Muscle layer of duodenum (tissue), 2 donors: ENCODE measurements at regions not wholly inside any gene's neighbourhood (a gene's known extent, or its start where the extent isn't known, plus 50 kb on each side); places are given as distances from the start of the nearest gene placed in this dataset.

Experiments
- H3K27ac ChIP-seq: one replicate; pipeline ENCODE4 v1.7.0; 2013; ENCODE audit warnings: mild to moderate bottlenecking, low read length
- H3K27me3 ChIP-seq: one replicate; pipeline ENCODE4 v1.7.0; 2013; ENCODE audit warnings: low read depth, mild to moderate bottlenecking, control low read depth, low read length
- H3K36me3 ChIP-seq, 2 donors: one replicate each; pipeline ENCODE4 v1.7.0; 2013; ENCODE audit warnings: low read length in 2 of 2, control low read depth in 1 of 2, mild to moderate bottlenecking in 1 of 2; ENCODE audit not compliant: insufficient read depth in 2 of 2, control insufficient read depth in 1 of 2
- H3K4me1 ChIP-seq, 2 donors: one replicate each; pipeline ENCODE4 v1.7.0; 2013; ENCODE audit warnings: low read length in 2 of 2, mild to moderate bottlenecking in 2 of 2, control low read depth in 1 of 2, moderate library complexity in 1 of 2; ENCODE audit not compliant: insufficient read depth in 2 of 2, control insufficient read depth in 1 of 2
- H3K4me3 ChIP-seq, 2 donors: one replicate each; pipeline ENCODE4 v1.7.0; 2013; ENCODE audit warnings: low read length in 2 of 2, low read depth in 1 of 2, mild to moderate bottlenecking in 1 of 2
- H3K9me3 ChIP-seq, 2 donors: one replicate each; pipeline ENCODE4 v1.7.0; 2013; ENCODE audit warnings: low read length in 2 of 2, control low read depth in 1 of 2, mild to moderate bottlenecking in 1 of 2; ENCODE audit not compliant: control insufficient read depth in 1 of 2
- donor health status: healthy.

- Histone ChIP-seq H3K27me3 (no peaks in the 10 kb centered on the region), H3K4me1 (no peaks in the 10 kb centered on the region), H3K27ac (no peak overlapping the region), H3K36me3 (no peaks in the 10 kb centered on the region), H3K9me3 (no peaks in the 10 kb centered on the region), H3K4me3 (no peak overlapping the region)
These were observed 227.7 kb downstream of the BCOR start for GRCh38 chrX:39869846-39870601.

- no peaks in the 10 kb centered on the region for H3K4me1 ChIP-seq
- no peaks in the 10 kb centered on the region for H3K36me3 ChIP-seq
- H3K27ac ChIP-seq, result no peak overlapping the region
- no peaks in the 10 kb centered on the region for H3K27me3 ChIP-seq
- no peak overlapping the region for H3K4me3 ChIP-seq
- no peaks in the 10 kb centered on the region for H3K9me3 ChIP-seq
These were observed 226.1 kb downstream of the BCOR start for GRCh38 chrX:39871648-39872047.

GRCh38 chrX:39873117-39873516, 224.6 kb downstream of the BCOR start:
- Histone ChIP-seq H3K4me3 (no peak overlapping the region), H3K4me1 (no peaks in the 10 kb centered on the region), H3K27me3 (no peaks in the 10 kb centered on the region), H3K36me3 (no peaks in the 10 kb centered on the region), H3K27ac (no peak overlapping the region), H3K9me3 (no peaks in the 10 kb centered on the region)

- no peaks in the 10 kb centered on the region for H3K27me3 ChIP-seq
- no peaks in the 10 kb centered on the region for H3K36me3 ChIP-seq
- no peak overlapping the region for H3K27ac ChIP-seq
- no peak overlapping the region for H3K4me3 ChIP-seq
- H3K4me1 ChIP-seq, result no peaks in the 10 kb centered on the region
- H3K9me3 ChIP-seq, result no peaks in the 10 kb centered on the region
These were observed 223.4 kb downstream of the BCOR start for GRCh38 chrX:39874202-39874816.

GRCh38 chrX:39875834-39876628, 221.7 kb downstream of the BCOR start:
- Histone ChIP-seq H3K36me3 (no peaks in the 10 kb centered on the region), H3K4me1 (no peaks in the 10 kb centered on the region), H3K9me3 (no peaks in the 10 kb centered on the region), H3K27ac (no peak overlapping the region), H3K27me3 (no peaks in the 10 kb centered on the region), H3K4me3 (no peak overlapping the region)

- H3K27ac ChIP-seq, result no peak overlapping the region
- H3K27me3 ChIP-seq, result no peaks in the 10 kb centered on the region
- no peak overlapping the region for H3K4me3 ChIP-seq
- H3K36me3 ChIP-seq, result no peaks in the 10 kb centered on the region
- H3K4me1 ChIP-seq, result no peaks in the 10 kb centered on the region
- no peaks in the 10 kb centered on the region for H3K9me3 ChIP-seq
These were observed 219.9 kb downstream of the BCOR start for GRCh38 chrX:39877905-39878304.

DNA sequence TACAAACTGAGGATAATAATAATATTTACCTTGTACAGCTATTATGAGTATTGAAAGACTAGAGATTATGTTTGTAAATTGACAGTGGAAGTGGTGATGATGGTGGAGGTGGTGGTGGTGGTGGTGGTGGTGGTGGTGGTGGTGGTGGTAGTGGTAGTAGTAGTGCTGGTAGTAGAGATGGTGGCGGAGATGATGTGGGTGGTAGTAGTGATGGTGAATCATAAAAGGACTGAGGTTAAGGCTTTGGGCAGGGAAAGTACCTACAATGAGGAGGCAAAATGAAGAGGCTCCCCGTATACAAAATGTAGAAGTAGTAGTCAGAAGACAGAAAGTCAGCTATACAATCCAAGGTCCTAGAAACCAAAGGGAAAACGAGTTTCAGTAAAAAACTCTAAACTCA, 214.1 kb downstream of the BCOR start:
- no peaks in the 10 kb centered on the region for H3K9me3 ChIP-seq
- H3K27ac ChIP-seq, result no peak overlapping the region
- no peaks in the 10 kb centered on the region for H3K27me3 ChIP-seq
- no peaks in the 10 kb centered on the region for H3K36me3 ChIP-seq
- H3K4me1 ChIP-seq, result no peaks in the 10 kb centered on the region
- H3K4me3 ChIP-seq, result no peak overlapping the region

- no peak overlapping the region for H3K27ac ChIP-seq
- H3K27me3 ChIP-seq, result no peaks in the 10 kb centered on the region
- H3K9me3 ChIP-seq, result no peaks in the 10 kb centered on the region
These were observed 211.5 kb downstream of the BCOR start for GRCh38 chrX:39886282-39886681.

DNA sequence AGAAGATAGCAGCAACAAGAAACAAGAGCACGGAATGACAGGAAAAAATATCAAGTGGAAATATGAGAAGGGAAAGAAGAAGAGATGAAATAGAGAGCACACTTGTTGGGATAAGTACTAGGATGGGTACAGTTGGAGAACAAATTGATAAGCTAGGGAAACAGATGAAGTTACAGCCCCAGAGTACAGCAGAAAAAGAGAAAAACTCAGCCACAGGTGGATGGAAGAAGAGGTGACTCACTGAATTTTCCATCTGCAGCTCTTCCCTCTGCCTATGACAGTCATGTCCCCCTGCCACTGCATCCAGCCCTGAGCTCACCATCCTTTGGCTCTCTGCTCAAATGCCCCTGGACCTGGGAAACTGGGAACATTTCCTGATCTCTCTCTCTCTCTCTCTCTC, 209.0 kb downstream of the BCOR start:
- H3K9me3 ChIP-seq, result no peaks in the 10 kb centered on the region
- no peaks in the 10 kb centered on the region for H3K36me3 ChIP-seq
- no peak overlapping the region for H3K27ac ChIP-seq
- no peaks in the 10 kb centered on the region for H3K27me3 ChIP-seq
- H3K4me1 ChIP-seq, result no peaks in the 10 kb centered on the region
- H3K4me3 ChIP-seq, result no peak overlapping the region

More at GRCh38 chrX:39886282-39886681, 211.5 kb downstream of the BCOR start:
- Histone ChIP-seq H3K36me3 (no peaks in the 10 kb centered on the region), H3K4me3 (no peak overlapping the region), H3K4me1 (no peaks in the 10 kb centered on the region)

DNA sequence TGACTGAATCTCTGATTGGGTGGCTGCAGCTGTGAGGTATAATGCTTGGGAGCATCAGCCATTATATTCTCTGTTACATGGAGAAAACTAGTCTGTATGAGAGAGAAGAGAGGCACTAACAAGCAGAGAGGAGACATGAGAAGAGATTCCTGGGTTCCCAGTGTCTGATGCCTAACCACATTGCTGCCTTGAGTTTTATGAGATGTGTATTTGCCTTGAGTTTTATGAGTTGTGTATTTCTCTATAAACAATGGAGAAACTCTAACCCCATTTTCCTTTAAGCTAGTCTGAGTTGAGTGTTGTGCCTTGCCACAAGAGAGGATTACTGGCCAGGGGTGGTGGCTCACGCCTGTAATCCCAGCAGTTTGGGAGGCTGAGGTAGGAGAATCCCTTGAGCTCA, 208.1 kb downstream of the BCOR start:
- no peaks in the 10 kb centered on the region for H3K36me3 ChIP-seq
- H3K27me3 ChIP-seq, result no peaks in the 10 kb centered on the region
- no peak overlapping the region for H3K27ac ChIP-seq
- H3K4me1 ChIP-seq, result no peaks in the 10 kb centered on the region
- no peak overlapping the region for H3K4me3 ChIP-seq
- H3K9me3 ChIP-seq, result no peaks in the 10 kb centered on the region

DNA sequence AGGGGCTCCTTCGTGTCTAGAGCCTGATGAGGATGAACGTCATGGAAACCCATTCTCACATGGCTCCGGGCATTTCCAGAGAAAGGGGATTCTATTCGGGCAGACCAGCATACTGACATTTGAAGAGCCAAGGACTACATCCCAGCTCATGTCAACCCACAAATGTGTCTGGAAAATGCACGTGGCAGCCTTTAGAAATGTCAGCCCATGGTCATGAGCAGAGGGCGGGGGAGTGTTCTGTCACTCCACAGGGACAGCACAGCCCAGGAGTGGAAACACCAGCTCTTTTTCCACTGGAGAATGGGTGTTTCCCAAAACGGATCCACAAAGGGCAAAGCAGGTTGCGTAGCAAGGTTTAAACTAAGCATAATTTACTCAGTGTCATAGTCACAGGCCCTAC, 207.0 kb downstream of the BCOR start:
- Histone ChIP-seq H3K27me3 (no peaks in the 10 kb centered on the region), H3K9me3 (no peaks in the 10 kb centered on the region), H3K27ac (no peak overlapping the region), H3K36me3 (no peaks in the 10 kb centered on the region), H3K4me1 (no peaks in the 10 kb centered on the region), H3K4me3 (no peak overlapping the region)
